GM12878 (cell line): ENCODE measurements at regions not wholly inside any gene's neighbourhood (a gene's known extent, or its start where the extent isn't known, plus 50 kb on each side); places are given as distances from the start of the nearest gene placed in this dataset.

ENCODE experiments used
- ATAC-seq: fragments of 200-7000 bp; cut with Tn5 transposase; 3 replicates; pipeline ENCODE4 v1.9.1; 2020; ENCODE audit warnings: mild to moderate bottlenecking, moderate library complexity
- BruUV-seq: library from RNA; stranded (reverse); fragments of 400-500 nt; replicated peaks from 2 replicates; lab custom pipeline; 2021; lab: Mats Ljungman, UMichigan
- CTCF ChIA-PET: fragments of 300-600 bp; sonication (Branson Sonifier 250); formaldehyde crosslinking; extraction: SDS; loops from one replicate; lab custom pipeline; 2021; ENCODE audit warnings: inconsistent platforms; lab: Yijun Ruan, JAX
- POLR2A ChIA-PET: fragments of 350-600 bp; formaldehyde crosslinking; extraction: SDS; loops from one replicate; lab custom pipeline; 2021; ENCODE audit warnings: inconsistent platforms; lab: Charles Lee
- RAD21 ChIA-PET: fragments of 300-600 bp; sonication (Branson Sonifier 250); formaldehyde crosslinking; loops from one replicate; lab custom pipeline; 2023; ENCODE audit warnings: antibody characterized with exemption; ENCODE audit not compliant: unreplicated experiment; lab: Charles Lee
- SMC1A ChIA-PET: fragments of 300-600 bp; sonication (Branson Sonifier 250); formaldehyde crosslinking; loops from one replicate; lab custom pipeline; 2023; ENCODE audit not compliant: unreplicated experiment, uncharacterized antibody; lab: Charles Lee
- DNase-seq: peaks from one replicate; pipeline ENCODE4 v3.0.0-alpha.2; 2011; ENCODE audit warnings: low read depth, low spot score
- FAIRE-seq: peaks from 3 replicates; lab custom pipeline; 2011; peaks lifted over from hg19 to GRCh38; lab: Jason Lieb, UNC
- H2AFZ ChIP-seq: 2 replicates; pipeline ENCODE4 v1.6.0; 2011; ENCODE audit warnings: low read depth, low read length, control low read depth; ENCODE audit not compliant: control insufficient read depth
- H3K27ac ChIP-seq: 2 replicates; pipeline ENCODE4 v1.5.1; 2011; ENCODE audit warnings: control low read depth; ENCODE audit not compliant: control insufficient read depth, insufficient read depth
- H3K27me3 ChIP-seq, 2 experiments: replicated peaks in 1 of 2; 2 replicates each; pipeline versions ENCODE4 v1.6.0 to v1.6.1; 2011; ENCODE audit warnings: low read length in 1 of 2; ENCODE audit not compliant: control insufficient read depth in 2 of 2, insufficient read depth in 2 of 2
- H3K36me3 ChIP-seq, 2 experiments: 2 replicates each; pipeline ENCODE4 v1.5.1; 2011; ENCODE audit warnings: low read length in 1 of 2; ENCODE audit not compliant: control insufficient read depth in 2 of 2, insufficient read depth in 2 of 2
- H3K4me1 ChIP-seq: 2 replicates; pipeline ENCODE4 v1.6.1; 2011; ENCODE audit warnings: mild to moderate bottlenecking, low read length, moderate library complexity, mixed read lengths; ENCODE audit not compliant: control insufficient read depth, insufficient read depth
- H3K4me2 ChIP-seq: 2 replicates; pipeline ENCODE4 v1.6.0; 2011; ENCODE audit warnings: control low read depth; ENCODE audit not compliant: control insufficient read depth, insufficient read depth
- H3K4me3 ChIP-seq: fragments of 200-600 bp; sonication (generic); 2 replicates; pipeline ENCODE4 v1.5.1; 2016
- H3K79me2 ChIP-seq: 2 replicates; pipeline ENCODE4 v1.6.0; 2011; ENCODE audit warnings: low read length; ENCODE audit not compliant: control insufficient read depth, insufficient read depth
- H3K9ac ChIP-seq: 2 replicates; pipeline ENCODE4 v1.8.0; 2011; ENCODE audit warnings: low read length, control low read depth, mixed read lengths; ENCODE audit not compliant: control insufficient read depth, insufficient read depth
- H3K9me3 ChIP-seq: replicated peaks from 3 replicates; pipeline ENCODE4 v1.5.1; 2011; ENCODE audit warnings: mild to moderate bottlenecking, low read length; ENCODE audit not compliant: control insufficient read depth, insufficient read depth
- H4K20me1 ChIP-seq: 2 replicates; pipeline ENCODE4 v1.6.0; 2011; ENCODE audit not compliant: control insufficient read depth, insufficient read depth
- CHD4 ChIP-seq: fragments of 200-600 bp; sonication (generic); IDR thresholded peaks from 2 replicates; pipeline ENCODE4 v1.6.1; 2016; ENCODE audit warnings: mild to moderate bottlenecking
- EZH2 ChIP-seq: IDR thresholded peaks from 2 replicates; pipeline ENCODE4 v1.6.1; 2012; ENCODE audit warnings: low read depth, mild to moderate bottlenecking, control low read depth, inconsistent platforms, low read length, borderline replicate concordance; ENCODE audit not compliant: control insufficient read depth
- FOS ChIP-seq: IDR thresholded peaks from 3 replicates; pipeline ENCODE4 v1.6.1; 2011; ENCODE audit warnings: borderline replicate concordance; ENCODE audit not compliant: insufficient read length; ENCODE audit errors: extremely low read depth
- HCFC1 ChIP-seq: fragments of 150-350 bp; IDR thresholded peaks from 2 replicates; pipeline ENCODE4 v1.6.1; 2014; ENCODE audit warnings: low read length
- HDAC6 ChIP-seq: fragments of 200-600 bp; sonication (generic); IDR thresholded peaks from one replicate; pipeline ENCODE4 v1.8.0; 2017; ENCODE audit warnings: antibody characterized with exemption; ENCODE audit not compliant: unreplicated experiment
- KLF5 ChIP-seq: fragments of 450-650 bp; IDR thresholded peaks from 2 replicates; pipeline ENCODE4 v1.6.1; 2014; ENCODE audit warnings: mild to moderate bottlenecking; ENCODE audit not compliant: partially characterized antibody
- PAX8 ChIP-seq: fragments of 450-650 bp; IDR thresholded peaks from 2 replicates; pipeline ENCODE4 v1.6.1; 2017; ENCODE audit warnings: mild to moderate bottlenecking, moderate library complexity
- POLR2AphosphoS5 ChIP-seq: IDR thresholded peaks from 2 replicates; pipeline ENCODE4 v1.6.1; 2011; ENCODE audit warnings: mild to moderate bottlenecking, low read length, inconsistent platforms
- ZNF384 ChIP-seq: IDR thresholded peaks from 2 replicates; pipeline ENCODE4 v1.6.1; 2012; ENCODE audit warnings: low read depth, mild to moderate bottlenecking, low read length, improper control_type of control experiment, borderline replicate concordance
- WGBS: methylation state at CpG from one replicate; pipeline ENCODE4 v1.1.6; 2016; ENCODE audit warnings: low lambda C conversion rate; ENCODE audit not compliant: insufficient replicate concordance, insufficient coverage; ENCODE audit errors: missing lambda C conversion rate; 5-methylcytosine and 5-hydroxymethylcytosine counted together
- in situ Hi-C: fragments of 300-500 bp; cut with MboI; formaldehyde crosslinking; loops from 9 replicates; pipeline ENCODE4 v1.14.3; 2018; ENCODE audit warnings: mixed read lengths
- intact Hi-C: fragments of 100-400 bp; cut with micrococcal nuclease; formaldehyde crosslinking; loops from one replicate; pipeline ENCODE4 v1.14.2; 2022; ENCODE audit not compliant: unreplicated experiment
- TF ChIP-seq, protein P1 (sequence below): fragments of 450-650 bp; IDR thresholded peaks from 2 replicates; pipeline ENCODE4 v1.6.1; 2017; ENCODE audit warnings: mild to moderate bottlenecking
- TF ChIP-seq, protein P2 (sequence below): fragments of 450-650 bp; IDR thresholded peaks from 2 replicates; pipeline ENCODE4 v1.6.1; 2016; ENCODE audit warnings: mild to moderate bottlenecking
- TF ChIP-seq, protein P3 (sequence below): fragments of 450-650 bp; IDR thresholded peaks from 2 replicates; pipeline ENCODE4 v1.6.1; 2017; ENCODE audit warnings: low read depth, mild to moderate bottlenecking, moderate library complexity

DNA sequence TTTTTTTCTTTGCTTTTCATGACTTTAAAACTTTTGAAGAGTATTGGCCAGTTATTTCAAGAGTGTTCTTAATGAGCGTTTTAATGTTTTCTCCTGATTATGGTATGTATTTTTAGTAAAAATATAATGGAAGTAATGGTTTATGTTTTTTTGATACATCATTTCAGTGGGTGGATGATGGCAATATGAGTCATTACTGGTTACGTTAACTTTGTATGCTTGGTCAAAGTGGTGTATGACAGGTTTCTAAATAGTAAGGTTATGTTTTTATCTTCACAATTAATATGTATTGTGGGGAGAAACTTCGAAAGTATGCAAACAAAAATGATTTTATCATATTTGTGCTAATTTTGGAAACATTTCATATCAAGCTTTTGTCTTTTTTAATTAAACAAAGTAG lies 176.7 kb upstream of the PRDM9 start:
- H3K4me1 ChIP-seq = no peaks in the 10 kb centered on the region
- FAIRE-seq (no peak), ATAC-seq (no peak), DNase-seq (no peak)
- no TSS peak for BruUV-seq
- SMC1A ChIA-PET = no interaction called here
- TF ChIP-seq, protein P1, sequence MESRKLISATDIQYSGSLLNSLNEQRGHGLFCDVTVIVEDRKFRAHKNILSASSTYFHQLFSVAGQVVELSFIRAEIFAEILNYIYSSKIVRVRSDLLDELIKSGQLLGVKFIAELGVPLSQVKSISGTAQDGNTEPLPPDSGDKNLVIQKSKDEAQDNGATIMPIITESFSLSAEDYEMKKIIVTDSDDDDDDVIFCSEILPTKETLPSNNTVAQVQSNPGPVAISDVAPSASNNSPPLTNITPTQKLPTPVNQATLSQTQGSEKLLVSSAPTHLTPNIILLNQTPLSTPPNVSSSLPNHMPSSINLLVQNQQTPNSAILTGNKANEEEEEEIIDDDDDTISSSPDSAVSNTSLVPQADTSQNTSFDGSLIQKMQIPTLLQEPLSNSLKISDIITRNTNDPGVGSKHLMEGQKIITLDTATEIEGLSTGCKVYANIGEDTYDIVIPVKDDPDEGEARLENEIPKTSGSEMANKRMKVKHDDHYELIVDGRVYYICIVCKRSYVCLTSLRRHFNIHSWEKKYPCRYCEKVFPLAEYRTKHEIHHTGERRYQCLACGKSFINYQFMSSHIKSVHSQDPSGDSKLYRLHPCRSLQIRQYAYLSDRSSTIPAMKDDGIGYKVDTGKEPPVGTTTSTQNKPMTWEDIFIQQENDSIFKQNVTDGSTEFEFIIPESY = no peak
- TF ChIP-seq HCFC1 (no peak), HDAC6 (no peak), PAX8 (no peak)
- TF ChIP-seq, protein P2, sequence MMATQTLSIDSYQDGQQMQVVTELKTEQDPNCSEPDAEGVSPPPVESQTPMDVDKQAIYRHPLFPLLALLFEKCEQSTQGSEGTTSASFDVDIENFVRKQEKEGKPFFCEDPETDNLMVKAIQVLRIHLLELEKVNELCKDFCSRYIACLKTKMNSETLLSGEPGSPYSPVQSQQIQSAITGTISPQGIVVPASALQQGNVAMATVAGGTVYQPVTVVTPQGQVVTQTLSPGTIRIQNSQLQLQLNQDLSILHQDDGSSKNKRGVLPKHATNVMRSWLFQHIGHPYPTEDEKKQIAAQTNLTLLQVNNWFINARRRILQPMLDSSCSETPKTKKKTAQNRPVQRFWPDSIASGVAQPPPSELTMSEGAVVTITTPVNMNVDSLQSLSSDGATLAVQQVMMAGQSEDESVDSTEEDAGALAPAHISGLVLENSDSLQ = no peak
- no peaks in the 10 kb centered on the region for H4K20me1 ChIP-seq
- CTCF ChIA-PET = no interaction called here
- H3K36me3 ChIP-seq = no peaks in the 10 kb centered on the region
- H2AFZ ChIP-seq = no peak overlapping the region
- no peak overlapping the region for H3K9ac ChIP-seq
- intact Hi-C loops = no loop called here
- H3K27ac ChIP-seq = no peak overlapping the region
- in situ Hi-C loops = no loop called here
- H3K9me3 ChIP-seq = no peaks in the 10 kb centered on the region
- no peaks in the 10 kb centered on the region for H3K79me2 ChIP-seq
- no peak overlapping the region for H3K4me2 ChIP-seq
- POLR2A ChIA-PET = no interaction called here
- H3K4me3 ChIP-seq = no peak overlapping the region
- no peaks in the 10 kb centered on the region for H3K27me3 ChIP-seq
- 31% methylated on average over 3 of the region's 3 CpGs for WGBS
- RAD21 ChIA-PET = no interaction called here

DNA sequence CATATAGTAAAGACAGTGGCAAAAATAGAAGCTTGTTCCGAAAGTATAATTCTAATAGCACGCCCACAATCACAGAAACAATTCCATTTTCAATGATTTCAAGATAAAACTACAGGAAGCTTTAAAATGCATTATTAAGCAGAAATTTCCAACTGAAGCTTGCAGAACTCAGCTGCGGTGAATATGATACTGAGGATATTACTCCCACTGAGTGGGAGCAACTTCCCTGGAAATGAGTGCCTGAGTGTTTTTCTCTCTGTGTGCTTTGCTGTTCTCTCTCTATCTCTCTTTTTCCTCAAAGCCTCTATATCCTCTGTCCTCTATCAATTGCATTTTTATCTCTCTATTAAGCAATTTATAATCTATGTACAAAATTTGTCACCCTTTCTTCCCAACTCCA lies 187.5 kb upstream of the PRDM9 start:
- no peak overlapping the region for H3K4me3 ChIP-seq
- ChIA-PET RAD21 (no interaction called here), SMC1A (no interaction called here), POLR2A (no interaction called here), CTCF (no interaction called here)
- H3K79me2 ChIP-seq = no peaks in the 10 kb centered on the region
- H3K9ac ChIP-seq = no peak overlapping the region
- H3K27me3 ChIP-seq = no peaks in the 10 kb centered on the region
- ATAC-seq = no peak
- no peak overlapping the region for H3K27ac ChIP-seq
- no peaks in the 10 kb centered on the region for H3K9me3 ChIP-seq
- intact Hi-C loops = no loop called here
- no peaks in the 10 kb centered on the region for H4K20me1 ChIP-seq
- no peaks in the 10 kb centered on the region for H3K36me3 ChIP-seq
- TF ChIP-seq ZNF384 (no peak), EZH2 (no peak), CHD4 (no peak), FOS (no peak), POLR2AphosphoS5 (no peak), KLF5 (no peak)
- TF ChIP-seq, protein P3, sequence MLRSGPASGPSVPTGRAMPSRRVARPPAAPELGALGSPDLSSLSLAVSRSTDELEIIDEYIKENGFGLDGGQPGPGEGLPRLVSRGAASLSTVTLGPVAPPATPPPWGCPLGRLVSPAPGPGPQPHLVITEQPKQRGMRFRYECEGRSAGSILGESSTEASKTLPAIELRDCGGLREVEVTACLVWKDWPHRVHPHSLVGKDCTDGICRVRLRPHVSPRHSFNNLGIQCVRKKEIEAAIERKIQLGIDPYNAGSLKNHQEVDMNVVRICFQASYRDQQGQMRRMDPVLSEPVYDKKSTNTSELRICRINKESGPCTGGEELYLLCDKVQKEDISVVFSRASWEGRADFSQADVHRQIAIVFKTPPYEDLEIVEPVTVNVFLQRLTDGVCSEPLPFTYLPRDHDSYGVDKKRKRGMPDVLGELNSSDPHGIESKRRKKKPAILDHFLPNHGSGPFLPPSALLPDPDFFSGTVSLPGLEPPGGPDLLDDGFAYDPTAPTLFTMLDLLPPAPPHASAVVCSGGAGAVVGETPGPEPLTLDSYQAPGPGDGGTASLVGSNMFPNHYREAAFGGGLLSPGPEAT = no peak
- 42% methylated on average over 3 of the region's 3 CpGs for WGBS
- in situ Hi-C loops = no loop called here
- H3K4me2 ChIP-seq = no peak overlapping the region
- H2AFZ ChIP-seq = no peak overlapping the region
- DNase-seq = no peak
- no peak for FAIRE-seq
- no TSS peak for BruUV-seq
- H3K4me1 ChIP-seq = no peaks in the 10 kb centered on the region
